GM21825 (cell line): ENCODE measurements at regions not wholly inside any gene's neighbourhood (a gene's known extent, or its start where the extent isn't known, plus 50 kb on each side); places are given as distances from the start of the nearest gene placed in this dataset.

Experiments used
- ATAC-seq: cut with Tn5 transposase; IDR thresholded peaks from one replicate; pipeline ENCODE4 v1.9.1; 2021; ENCODE audit warnings: mild to moderate bottlenecking, moderate library complexity; ENCODE audit not compliant: unreplicated experiment

DNA sequence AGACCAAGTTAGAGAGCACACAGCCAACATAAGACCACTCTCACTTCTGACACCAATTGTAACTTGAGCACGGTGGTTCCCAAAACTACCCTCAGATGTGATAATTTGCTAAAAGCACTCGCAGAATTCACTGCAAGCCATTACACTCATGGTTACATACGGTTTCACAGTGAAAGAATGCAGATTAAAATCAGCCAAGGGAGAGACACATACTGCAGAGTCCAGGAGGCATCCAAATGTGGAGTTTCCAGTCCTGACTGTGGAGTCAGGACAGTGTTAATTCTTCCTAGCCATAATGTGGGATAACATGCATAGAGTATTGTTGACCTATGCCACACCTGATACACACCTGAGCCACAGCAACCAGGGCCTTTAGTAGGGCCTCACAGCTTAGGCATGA is 956.4 kb downstream of the NTRK3 start:
- ATAC-seq = no peak

- no peak for ATAC-seq
These were observed 961.7 kb downstream of the NTRK3 start for GRCh38 chr15:87294854-87295253.

- ATAC-seq = no peak
These were observed 963.5 kb downstream of the NTRK3 start for GRCh38 chr15:87293031-87293430.

DNA sequence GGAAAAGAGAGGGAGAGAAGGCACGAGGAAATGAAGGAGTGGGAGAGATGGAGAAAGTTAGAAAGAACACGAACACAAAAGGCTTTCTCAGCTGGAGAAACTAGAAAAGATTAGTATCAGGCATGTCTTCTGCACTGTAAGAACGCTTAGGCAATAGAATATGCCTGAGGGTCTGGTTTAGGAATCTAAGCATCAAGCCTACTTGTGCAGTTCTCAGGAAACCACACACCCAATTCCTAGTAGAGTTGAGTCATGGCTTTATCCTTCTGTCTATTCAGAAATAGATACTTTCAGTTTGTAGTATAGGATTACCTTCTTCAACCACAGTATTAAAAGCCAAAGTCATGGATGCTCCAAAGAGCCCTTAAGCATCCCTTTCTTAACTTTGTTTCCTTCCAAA is 969.4 kb downstream of the NTRK3 start:
- ATAC-seq = no peak

DNA sequence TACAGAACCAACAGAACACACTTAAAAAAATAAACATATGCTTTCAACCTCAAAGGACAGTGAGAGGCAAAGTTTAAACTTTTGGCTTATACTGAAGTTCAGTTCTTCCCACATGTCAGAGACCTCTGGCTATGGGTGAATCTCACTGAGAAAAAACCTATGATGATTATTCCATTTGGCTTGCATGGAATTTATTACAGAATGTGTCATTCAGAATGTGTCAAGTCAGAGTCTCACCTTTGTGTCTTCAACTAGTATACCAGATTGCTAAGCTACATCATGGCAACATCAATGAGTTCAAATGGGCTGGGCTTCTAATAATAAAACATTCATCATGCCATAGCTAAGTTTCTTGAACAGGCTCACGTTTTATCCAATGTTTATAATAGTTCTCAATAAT is 987.0 kb downstream of the NTRK3 start:
- no peak for ATAC-seq

- no peak for ATAC-seq
These were observed 987.9 kb downstream of the NTRK3 start for GRCh38 chr15:87268675-87269074.

DNA sequence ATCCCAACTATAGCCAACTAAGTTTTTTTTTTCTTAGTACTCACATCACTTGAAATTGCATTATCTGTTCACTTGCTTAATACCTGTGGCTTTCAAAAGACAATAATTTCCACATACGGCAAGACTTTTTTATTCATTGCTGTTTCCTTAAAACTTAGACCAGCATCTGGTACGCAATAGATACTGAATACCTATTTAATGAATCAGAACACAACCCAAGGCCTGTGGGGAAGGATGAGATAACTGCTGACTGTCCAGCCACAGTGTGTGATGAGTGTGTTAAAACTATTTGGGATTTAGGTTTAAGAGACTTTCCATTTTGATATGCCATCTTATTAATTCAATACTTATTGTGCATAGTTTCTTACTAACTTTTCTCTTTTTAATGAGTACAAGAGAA is 988.7 kb downstream of the NTRK3 start:
- ATAC-seq = no peak

DNA sequence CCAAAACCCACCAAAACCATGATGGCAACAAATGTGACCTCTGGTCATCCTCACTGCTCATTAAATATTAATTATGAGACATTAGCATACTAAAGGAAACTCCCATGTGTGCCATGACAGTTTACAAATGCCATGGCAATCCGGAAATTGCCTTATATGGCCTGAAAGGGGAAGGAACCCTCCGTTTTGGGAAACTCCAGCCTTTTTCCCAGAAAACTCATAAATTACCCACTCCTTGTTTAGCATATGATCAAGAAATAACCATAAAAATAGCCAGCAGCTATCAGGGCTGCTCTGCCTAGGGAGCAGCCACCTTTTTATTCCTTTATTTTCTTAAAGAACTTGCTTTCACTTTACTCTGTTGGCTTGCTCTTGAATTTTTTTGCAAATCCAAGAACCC is 992.7 kb downstream of the NTRK3 start:
- no peak for ATAC-seq

GRCh38 chr15:87263296-87263695 is 993.2 kb downstream of the NTRK3 start:
- no peak for ATAC-seq

DNA sequence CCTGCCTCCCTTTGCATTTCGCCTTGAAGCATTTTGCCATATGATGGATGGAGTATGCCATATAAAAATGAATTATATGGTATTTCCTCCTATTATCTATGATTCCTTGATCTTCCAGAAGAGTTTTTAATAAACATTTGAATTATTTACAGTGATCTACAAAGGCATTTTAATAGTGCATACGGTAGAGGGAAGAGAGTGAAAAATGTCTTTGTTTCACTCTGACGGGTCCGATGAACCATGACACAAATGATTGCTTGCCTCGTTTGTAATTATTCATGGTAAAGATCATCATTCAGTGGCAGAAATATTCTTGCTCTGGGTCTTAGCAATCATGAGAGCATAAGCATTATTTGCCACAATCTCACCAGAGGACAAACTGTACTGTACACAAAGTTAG is 1010.9 kb downstream of the NTRK3 start:
- ATAC-seq = no peak

GRCh38 chr15:87243474-87243873 is 1013.1 kb downstream of the NTRK3 start:
- no peak for ATAC-seq

GRCh38 chr15:87239582-87240230 is 1016.8 kb downstream of the NTRK3 start:
- no peak for ATAC-seq

- no peak for ATAC-seq
These were observed 1018.0 kb downstream of the NTRK3 start for GRCh38 chr15:87238451-87239068.

- ATAC-seq = no peak
These were observed 1028.1 kb downstream of the NTRK3 start for GRCh38 chr15:87228460-87228859.

- no peak for ATAC-seq
These were observed 1028.7 kb downstream of the NTRK3 start for GRCh38 chr15:87227846-87228245.

- no peak for ATAC-seq
These were observed 1031.1 kb downstream of the NTRK3 start for GRCh38 chr15:87225436-87225835.

GRCh38 chr15:87224404-87224803 is 1032.1 kb downstream of the NTRK3 start:
- no peak for ATAC-seq

GRCh38 chr15:87219650-87220615 is 1036.6 kb downstream of the NTRK3 start:
- ATAC-seq = no peak

- ATAC-seq = no peak
These were observed 1041.4 kb downstream of the NTRK3 start for GRCh38 chr15:87215100-87215499.

DNA sequence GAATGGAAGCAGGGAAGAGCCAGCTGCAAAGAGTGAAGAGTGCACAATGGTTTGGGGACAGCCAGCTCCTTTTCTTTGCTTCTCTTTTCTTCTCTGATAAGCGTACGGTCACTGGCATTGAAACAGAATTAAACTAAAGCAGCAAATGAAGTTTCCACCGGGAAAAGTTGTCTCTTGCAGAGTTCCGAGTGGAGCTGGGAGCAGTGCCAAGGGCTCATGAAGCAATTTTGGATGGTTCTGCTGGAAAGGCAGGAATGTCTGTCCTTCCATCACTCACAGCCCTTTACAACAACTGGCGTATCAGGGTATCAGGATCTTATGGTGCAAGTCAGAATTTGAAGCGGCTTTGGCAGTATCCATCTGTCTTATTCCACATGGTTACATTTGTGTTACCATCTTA is 1042.9 kb downstream of the NTRK3 start:
- ATAC-seq = no peak

DNA sequence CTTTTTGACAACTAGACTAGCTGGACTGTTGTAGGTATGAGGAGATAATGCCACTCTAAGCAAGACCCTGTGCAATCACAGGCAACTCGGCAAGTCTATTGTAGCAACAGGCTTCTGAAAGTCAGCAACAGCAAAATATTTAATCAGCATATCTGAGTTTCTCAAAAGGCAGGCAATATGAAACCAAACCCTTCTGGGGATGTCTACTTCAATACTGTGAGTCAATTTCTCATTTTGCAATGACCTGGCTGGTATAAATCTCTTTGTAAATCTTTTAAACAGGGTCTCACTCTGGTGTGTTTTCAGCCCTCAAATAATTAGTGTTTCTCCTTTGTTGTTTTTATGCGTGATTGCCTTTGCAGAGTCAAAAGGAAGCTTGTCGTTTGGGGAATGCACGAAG is 1044.5 kb downstream of the NTRK3 start:
- ATAC-seq = no peak

- ATAC-seq = no peak
These were observed 1045.0 kb downstream of the NTRK3 start for GRCh38 chr15:87211547-87211946.
